HG03558 (cell line): ENCODE measurements at regions not wholly inside any gene's neighbourhood (a gene's known extent, or its start where the extent isn't known, plus 50 kb on each side); places are given as distances from the start of the nearest gene placed in this dataset.

Experiments
- ATAC-seq: cut with Tn5 transposase; IDR thresholded peaks from one replicate; pipeline ENCODE4 v1.9.1; 2021; ENCODE audit warnings: moderate number of reproducible peaks; ENCODE audit not compliant: unreplicated experiment; ENCODE audit errors: extremely low read depth

DNA sequence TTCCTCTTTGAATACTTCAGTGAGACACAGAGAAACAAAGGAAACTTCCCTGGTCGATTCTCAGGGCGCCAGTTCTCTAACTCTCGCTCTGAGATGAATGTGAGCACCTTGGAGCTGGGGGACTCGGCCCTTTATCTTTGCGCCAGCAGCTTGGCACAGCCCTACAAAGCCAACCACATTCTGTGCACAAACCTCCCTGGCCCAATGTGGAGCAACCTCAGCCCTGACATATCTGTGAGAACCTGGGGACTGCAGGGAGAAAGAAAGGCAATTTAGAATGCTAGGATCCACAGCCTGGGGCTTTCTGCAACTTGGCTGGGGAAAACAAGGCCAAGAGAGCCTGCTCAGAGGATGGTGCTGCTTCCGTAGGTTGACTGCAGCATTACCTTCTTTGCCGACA, 63.5 kb upstream of the PRSS58 start:
- no peak for ATAC-seq

GRCh38 chr7:142320883-142321282, 63.0 kb upstream of the PRSS58 start:
- ATAC-seq, result no peak

- no peak for ATAC-seq
Measured at GRCh38 chr7:142319970-142320369, 62.1 kb upstream of the PRSS58 start.

DNA sequence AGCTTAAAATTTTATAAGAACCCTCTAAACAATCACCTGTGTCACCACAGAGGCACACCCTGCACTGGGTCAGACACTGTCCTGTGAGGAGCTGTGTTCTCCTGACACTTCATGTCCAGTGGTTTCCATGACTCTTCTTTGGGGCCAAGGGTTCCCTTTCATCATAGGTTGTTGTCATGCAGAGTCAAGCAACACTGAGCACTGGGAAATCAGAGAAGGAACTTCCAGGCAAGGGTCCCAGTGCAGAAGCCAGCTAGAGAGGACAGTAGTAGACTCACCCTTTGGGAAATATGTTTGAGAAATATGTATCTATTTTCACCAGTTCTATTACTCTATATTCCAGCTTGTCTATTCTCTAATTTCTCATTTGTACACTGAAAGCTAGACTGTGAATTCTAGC, 56.4 kb upstream of the PRSS58 start:
- ATAC-seq, result no peak

GRCh38 chr7:142313528-142313927, 55.7 kb upstream of the PRSS58 start:
- no peak for ATAC-seq

GRCh38 chr7:142311876-142312275, 54.0 kb upstream of the PRSS58 start:
- ATAC-seq, result no peak

DNA sequence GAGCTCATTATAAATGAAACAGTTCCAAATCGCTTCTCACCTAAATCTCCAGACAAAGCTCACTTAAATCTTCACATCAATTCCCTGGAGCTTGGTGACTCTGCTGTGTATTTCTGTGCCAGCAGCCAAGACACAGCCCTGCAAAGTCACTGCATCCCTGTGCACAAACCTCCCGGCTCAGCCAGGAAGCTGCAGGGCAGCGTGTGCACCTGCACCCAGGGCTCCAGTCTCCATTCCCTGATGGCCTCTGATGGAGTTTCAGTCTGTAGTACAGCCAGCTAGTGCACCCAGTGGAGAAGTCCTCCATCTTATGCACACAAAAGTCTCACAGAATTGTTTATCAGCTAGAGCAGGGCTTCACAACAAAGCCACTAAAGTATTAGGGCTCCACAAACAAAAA, 51.1 kb upstream of the PRSS58 start:
- ATAC-seq, result no peak

DNA sequence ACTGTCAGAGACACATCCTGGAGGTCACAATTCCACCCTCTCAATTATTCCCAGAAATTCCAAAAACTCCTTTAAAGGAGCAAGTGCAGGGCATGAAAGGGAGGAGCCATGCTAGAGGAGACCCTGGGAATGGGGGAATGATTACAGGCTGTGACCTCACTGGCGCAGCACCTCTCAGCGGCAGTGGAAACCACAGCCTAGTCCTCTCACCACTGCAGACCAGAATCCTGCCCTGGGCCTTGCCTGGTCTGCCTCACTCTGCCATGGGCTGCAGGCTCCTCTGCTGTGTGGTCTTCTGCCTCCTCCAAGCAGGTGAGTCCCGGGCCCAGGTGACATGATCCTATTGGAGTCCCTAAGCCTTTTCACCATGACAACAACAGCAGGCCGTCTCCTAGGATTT, 50.5 kb upstream of the PRSS58 start:
- no peak for ATAC-seq
